IMR-90 (cell line): ENCODE measurements at regions not wholly inside any gene's neighbourhood (a gene's known extent, or its start where the extent isn't known, plus 50 kb on each side); places are given as distances from the start of the nearest gene placed in this dataset.
A peak's percentile ranks its signal among the peaks of the same experiment; 100 is the strongest.

ENCODE experiments used
- ATAC-seq: fragments of 200-7000 bp; cut with Tn5 transposase; 2 replicates; pipeline ENCODE4 v1.9.1; 2020; ENCODE audit warnings: low read depth, mild to moderate bottlenecking, moderate library complexity
- BruUV-seq: library from RNA; stranded (reverse); fragments of 400-500 nt; replicated peaks from 2 replicates; lab custom pipeline; 2021; lab: Mats Ljungman, UMichigan
- CTCF ChIA-PET: fragments of 300-600 bp; formaldehyde crosslinking; extraction: SDS; loops from one replicate; lab custom pipeline; 2021; ENCODE audit warnings: antibody characterized with exemption; lab: Yijun Ruan, JAX
- POLR2A ChIA-PET: fragments of 300-600 bp; sonication (Branson Sonifier 250); formaldehyde crosslinking; loops from one replicate; lab custom pipeline; 2022; ENCODE audit warnings: antibody characterized with exemption; ENCODE audit not compliant: unreplicated experiment; lab: Charles Lee
- DNase-seq: peaks from one replicate; pipeline ENCODE4 v3.0.0; 2013
- H2AFZ ChIP-seq: replicated peaks from 2 replicates; pipeline ENCODE3; 2013; ENCODE audit warnings: low read length, mild to moderate bottlenecking; ENCODE audit not compliant: poor library complexity
- H2AK5ac ChIP-seq: 2 replicates; pipeline ENCODE4 v1.6.1; 2013; ENCODE audit warnings: low read depth, low read length, inconsistent platforms
- H2AK9ac ChIP-seq: replicated peaks from 2 replicates; pipeline ENCODE3; 2013; ENCODE audit warnings: mild to moderate bottlenecking, low read depth, low read length, moderate library complexity; ENCODE audit not compliant: poor library complexity
- H2BK120ac ChIP-seq: 2 replicates; pipeline ENCODE4 v1.6.1; 2013; ENCODE audit warnings: low read depth, low read length, inconsistent platforms
- H2BK15ac ChIP-seq: 3 replicates; pipeline ENCODE4 v1.6.1; 2013; ENCODE audit warnings: low read depth, low read length, inconsistent platforms
- H2BK20ac ChIP-seq: 2 replicates; pipeline ENCODE4 v1.6.1; 2013; ENCODE audit warnings: low read depth, mild to moderate bottlenecking, inconsistent platforms, low read length, moderate library complexity
- H2BK5ac ChIP-seq: 2 replicates; pipeline ENCODE4 v1.6.1; 2013; ENCODE audit warnings: mild to moderate bottlenecking, low read depth, low read length, inconsistent platforms; ENCODE audit not compliant: poor library complexity, severe bottlenecking
- H3K14ac ChIP-seq: replicated peaks from 2 replicates; pipeline ENCODE4 v1.6.1; 2013; ENCODE audit warnings: low read depth, low read length, inconsistent platforms
- H3K18ac ChIP-seq: 2 replicates; pipeline ENCODE4 v1.6.1; 2013; ENCODE audit warnings: low read depth, low read length, control low read depth
- H3K23ac ChIP-seq: 2 replicates; pipeline ENCODE4 v1.6.1; 2013; ENCODE audit warnings: low read depth, low read length, inconsistent platforms
- H3K27ac ChIP-seq: 2 replicates; pipeline ENCODE4 v1.5.1; 2013; ENCODE audit warnings: mild to moderate bottlenecking, control low read depth, low read length; ENCODE audit not compliant: insufficient read depth
- H3K27me3 ChIP-seq: 2 replicates; pipeline ENCODE4 v1.6.1; 2013; ENCODE audit warnings: low read length; ENCODE audit not compliant: control insufficient read depth, insufficient read depth
- H3K36me3 ChIP-seq: 2 replicates; pipeline ENCODE4 v1.6.1; 2013; ENCODE audit warnings: low read length, mixed read lengths; ENCODE audit not compliant: control insufficient read depth, insufficient read depth
- H3K4ac ChIP-seq: 2 replicates; pipeline ENCODE4 v1.6.1; 2013; ENCODE audit warnings: low read depth, low read length, inconsistent platforms
- H3K4me1 ChIP-seq: 2 replicates; pipeline ENCODE4 v1.6.1; 2013; ENCODE audit warnings: low read length, mixed read lengths; ENCODE audit not compliant: control insufficient read depth, insufficient read depth
- H3K4me2 ChIP-seq: 2 replicates; pipeline ENCODE4 v1.6.1; 2013; ENCODE audit warnings: low read depth, mild to moderate bottlenecking, control low read depth, low read length, moderate library complexity
- H3K4me3 ChIP-seq: 2 replicates; pipeline ENCODE4 v1.5.1; 2013; ENCODE audit warnings: low read depth, mild to moderate bottlenecking, control low read depth, low read length, moderate library complexity; ENCODE audit not compliant: insufficient read depth
- H3K56ac ChIP-seq: 2 replicates; pipeline ENCODE4 v1.6.1; 2013; ENCODE audit warnings: low read length, inconsistent platforms; ENCODE audit not compliant: insufficient read depth; ENCODE audit errors: extremely low read depth
- H3K79me1 ChIP-seq, 2 experiments: 2 replicates each; pipeline ENCODE4 v1.6.1; 2013; ENCODE audit warnings: low read length in 2 of 2, inconsistent platforms in 1 of 2, low read depth in 1 of 2
- H3K9ac ChIP-seq: 2 replicates; pipeline ENCODE4 v1.6.1; 2013; ENCODE audit warnings: low read depth, low read length, control low read depth
- H3K9me1 ChIP-seq: 2 replicates; pipeline ENCODE4 v1.6.1; 2013; ENCODE audit warnings: low read length, inconsistent platforms; ENCODE audit not compliant: insufficient read depth
- H3K9me3 ChIP-seq: 2 replicates; pipeline ENCODE4 v1.6.1; 2013; ENCODE audit warnings: low read length; ENCODE audit not compliant: control insufficient read depth, insufficient read depth
- H4K20me1 ChIP-seq: 2 replicates; pipeline ENCODE4 v1.6.1; 2013; ENCODE audit warnings: low read length, inconsistent platforms; ENCODE audit not compliant: insufficient read depth
- H4K5ac ChIP-seq: 2 replicates; pipeline ENCODE4 v1.6.1; 2013; ENCODE audit warnings: mild to moderate bottlenecking, low read depth, low read length, control low read depth
- H4K8ac ChIP-seq, 2 experiments: 2 replicates each; pipeline ENCODE4 v1.6.1; 2013; ENCODE audit warnings: low read depth in 2 of 2, low read length in 2 of 2, control low read depth in 1 of 2, inconsistent platforms in 1 of 2
- H4K91ac ChIP-seq: 2 replicates; pipeline ENCODE4 v1.6.1; 2013; ENCODE audit warnings: low read depth, low read length, inconsistent platforms; ENCODE audit not compliant: insufficient read depth
- BHLHE40 ChIP-seq: fragments of 150-350 bp; IDR thresholded peaks from 2 replicates; pipeline ENCODE4 v1.6.1; 2016; ENCODE audit warnings: mild to moderate bottlenecking, low read depth, low read length
- FOS ChIP-seq: fragments of 150-350 bp; IDR thresholded peaks from 2 replicates; pipeline ENCODE4 v1.6.1; 2016; ENCODE audit warnings: low read depth, low read length
- MXI1 ChIP-seq: IDR thresholded peaks from 2 replicates; pipeline ENCODE4 v1.6.1; 2012; ENCODE audit warnings: low read depth, mild to moderate bottlenecking, low read length, moderate library complexity, borderline replicate concordance
- WGBS, 2 experiments: methylation state at CpG; one replicate each; pipeline versions ENCODE4 v1.1.5 to v1.1.7; 2013; ENCODE audit warnings: missing lambda C conversion rate in 2 of 2; ENCODE audit not compliant: insufficient read length in 1 of 2; ENCODE audit errors: extremely low coverage in 2 of 2; 5-methylcytosine and 5-hydroxymethylcytosine counted together
- dilution Hi-C: fragments of 300-500 bp; cut with HindIII; formaldehyde crosslinking; loops from one replicate; pipeline ENCODE4 v1.14.3; 2018; ENCODE audit warnings: low sequenced_read_pairs; ENCODE audit not compliant: unreplicated experiment
- in situ Hi-C: fragments of 300-500 bp; cut with MboI; formaldehyde crosslinking; loops from 3 replicates; pipeline ENCODE4 v1.14.3; 2019; ENCODE audit warnings: low sequenced_read_pairs, inconsistent platforms, mixed read lengths
- intact Hi-C: fragments of 100-400 bp; cut with micrococcal nuclease; formaldehyde crosslinking; loops from 2 replicates; pipeline ENCODE4 v1.10.0; 2022
- TF ChIP-seq, protein P1 (sequence below): fragments of 150-350 bp; IDR thresholded peaks from 2 replicates; pipeline ENCODE4 v1.6.1; 2017; ENCODE audit warnings: mild to moderate bottlenecking, antibody characterized with exemption, low read length, low read depth
- TF ChIP-seq, protein P2 (sequence below): conservative IDR thresholded peaks from 2 replicates; pipeline ENCODE4 v1.5.1; 2012; ENCODE audit warnings: mild to moderate bottlenecking, low read depth, low read length, improper control_type of control experiment

DNA sequence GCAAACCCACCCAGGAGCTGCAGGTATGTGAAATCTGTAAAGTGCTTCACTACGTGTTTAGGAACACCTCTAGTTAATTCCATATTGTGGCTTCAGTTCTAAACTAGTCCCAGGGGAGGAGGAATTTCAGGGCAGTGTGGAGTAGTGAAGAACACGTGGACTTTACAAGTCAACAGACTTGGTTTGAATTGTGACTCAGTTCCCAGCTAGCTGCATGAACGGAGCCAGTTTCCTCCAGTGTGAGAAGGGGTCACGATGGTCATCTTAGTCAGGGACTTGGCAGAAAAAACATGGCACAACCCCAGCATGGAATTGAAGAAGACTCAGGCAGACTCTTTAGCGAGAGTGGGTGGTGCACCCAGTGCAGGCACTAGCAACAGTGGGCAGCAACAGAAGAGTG, 175.7 kb upstream of the UBL3 start:
- TF ChIP-seq FOS = peak; percentile 33; the same call in 1 of the 2 replicates
- TF ChIP-seq, protein P1, sequence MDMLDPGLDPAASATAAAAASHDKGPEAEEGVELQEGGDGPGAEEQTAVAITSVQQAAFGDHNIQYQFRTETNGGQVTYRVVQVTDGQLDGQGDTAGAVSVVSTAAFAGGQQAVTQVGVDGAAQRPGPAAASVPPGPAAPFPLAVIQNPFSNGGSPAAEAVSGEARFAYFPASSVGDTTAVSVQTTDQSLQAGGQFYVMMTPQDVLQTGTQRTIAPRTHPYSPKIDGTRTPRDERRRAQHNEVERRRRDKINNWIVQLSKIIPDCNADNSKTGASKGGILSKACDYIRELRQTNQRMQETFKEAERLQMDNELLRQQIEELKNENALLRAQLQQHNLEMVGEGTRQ = peak; percentile 71
- TF ChIP-seq, protein P2, sequence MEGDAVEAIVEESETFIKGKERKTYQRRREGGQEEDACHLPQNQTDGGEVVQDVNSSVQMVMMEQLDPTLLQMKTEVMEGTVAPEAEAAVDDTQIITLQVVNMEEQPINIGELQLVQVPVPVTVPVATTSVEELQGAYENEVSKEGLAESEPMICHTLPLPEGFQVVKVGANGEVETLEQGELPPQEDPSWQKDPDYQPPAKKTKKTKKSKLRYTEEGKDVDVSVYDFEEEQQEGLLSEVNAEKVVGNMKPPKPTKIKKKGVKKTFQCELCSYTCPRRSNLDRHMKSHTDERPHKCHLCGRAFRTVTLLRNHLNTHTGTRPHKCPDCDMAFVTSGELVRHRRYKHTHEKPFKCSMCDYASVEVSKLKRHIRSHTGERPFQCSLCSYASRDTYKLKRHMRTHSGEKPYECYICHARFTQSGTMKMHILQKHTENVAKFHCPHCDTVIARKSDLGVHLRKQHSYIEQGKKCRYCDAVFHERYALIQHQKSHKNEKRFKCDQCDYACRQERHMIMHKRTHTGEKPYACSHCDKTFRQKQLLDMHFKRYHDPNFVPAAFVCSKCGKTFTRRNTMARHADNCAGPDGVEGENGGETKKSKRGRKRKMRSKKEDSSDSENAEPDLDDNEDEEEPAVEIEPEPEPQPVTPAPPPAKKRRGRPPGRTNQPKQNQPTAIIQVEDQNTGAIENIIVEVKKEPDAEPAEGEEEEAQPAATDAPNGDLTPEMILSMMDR = no peak
- TF ChIP-seq BHLHE40 = peak; percentile 32; the same call in 1 of the 2 replicates
- TF ChIP-seq MXI1 = peak; percentile 73; the same call in 1 of the 2 replicates
- ChIA-PET CTCF (no interaction called here), POLR2A (no interaction called here)
- Histone ChIP-seq H3K9me1 (peaks cover 1% of the 10 kb centered on the region; the same call in 1 of the 2 replicates), H3K4me1 (peaks cover 17% of the 10 kb centered on the region), H3K4me2 (no peak overlapping the region), H3K79me1 (no peaks in the 10 kb centered on the region), H3K27ac (no peak overlapping the region), H4K8ac (no peak overlapping the region), H3K4me3 (no peak overlapping the region), H2AK9ac (peak overlapping the region; percentile 19), H3K18ac (no peak overlapping the region), H3K27me3 (no peaks in the 10 kb centered on the region), H3K9ac (no peak overlapping the region), H3K23ac (no peak overlapping the region), H3K14ac (peak overlapping the region; percentile 38; the same call in 1 of the 2 replicates), H2BK20ac (peak overlapping the region; percentile 12; the same call in 1 of the 2 replicates), H4K20me1 (no peaks in the 10 kb centered on the region), H2AFZ (peak overlapping the region; percentile 0), H3K36me3 (no peaks in the 10 kb centered on the region), H3K9me3 (no peaks in the 10 kb centered on the region), H3K4ac (peak overlapping the region; percentile 62; the same call in 1 of the 2 replicates), H3K56ac (no peak overlapping the region), H2BK15ac (peak overlapping the region; percentile 24; the same call in 1 of the 3 replicates), H4K91ac (no peak overlapping the region), H4K5ac (no peak overlapping the region), H2BK5ac (no peak overlapping the region), H2BK120ac (peak overlapping the region; percentile 49; the same call in 1 of the 2 replicates), H2AK5ac (peak overlapping the region; percentile 15; the same call in 1 of the 2 replicates)
- in situ Hi-C loops = no loop called here
- ATAC-seq = peak; percentile 90
- BruUV-seq = no TSS peak
- dilution Hi-C loops = no loop called here
- peak; percentile 96 for DNase-seq
- intact Hi-C loops = loop anchor here (1.0 kb wide), 1 partner anchor 87 kb away; no protein-coding TSS in a partner anchor
- WGBS, 2 experiments = 20% methylated on average over 1 of the region's 5 CpGs; no CpG with 5 or more reads in 1 of the 2 experiments
